Parathyroid adenoma (tissue), 2 donors: ENCODE measurements at regions not wholly inside any gene's neighbourhood (a gene's known extent, or its start where the extent isn't known, plus 50 kb on each side); places are given as distances from the start of the nearest gene placed in this dataset.

Source experiments
- H2AFZ ChIP-seq: fragments of 300-600 bp; sonication (generic); one replicate; pipeline ENCODE4 v1.7.0; 2017; ENCODE audit warnings: antibody characterized with exemption, mild to moderate bottlenecking
- H3K27ac ChIP-seq: fragments of 300-600 bp; sonication (generic); one replicate; pipeline ENCODE4 v1.7.0; 2017
- H3K27me3 ChIP-seq: fragments of 300-600 bp; sonication (generic); one replicate; pipeline ENCODE4 v1.7.0; 2017; ENCODE audit warnings: low read length; ENCODE audit not compliant: control insufficient read depth, insufficient read depth
- H3K36me3 ChIP-seq: fragments of 300-600 bp; sonication (generic); one replicate; pipeline ENCODE4 v1.7.0; 2017; ENCODE audit warnings: low read length; ENCODE audit not compliant: control insufficient read depth, insufficient read depth
- H3K4me1 ChIP-seq: fragments of 300-600 bp; sonication (generic); one replicate; pipeline ENCODE4 v1.7.0; 2017; ENCODE audit warnings: control low read depth
- H3K4me2 ChIP-seq: fragments of 300-600 bp; sonication (generic); one replicate; pipeline ENCODE4 v1.7.0; 2017; ENCODE audit warnings: low read length
- H3K4me3 ChIP-seq: fragments of 300-600 bp; sonication (generic); one replicate; pipeline ENCODE4 v1.7.0; 2017; ENCODE audit warnings: low read depth, low read length
- H3K79me2 ChIP-seq: fragments of 300-600 bp; sonication (generic); one replicate; pipeline ENCODE4 v1.7.0; 2017; ENCODE audit warnings: control low read depth
- H3K9ac ChIP-seq: fragments of 300-600 bp; sonication (generic); one replicate; pipeline ENCODE4 v1.7.0; 2017; ENCODE audit warnings: mild to moderate bottlenecking
- H3K9me3 ChIP-seq: fragments of 300-600 bp; sonication (generic); one replicate; pipeline ENCODE4 v1.7.0; 2017; ENCODE audit warnings: low read length; ENCODE audit not compliant: control insufficient read depth
- TF ChIP-seq, protein P1 (sequence below): fragments of 300-600 bp; sonication (generic); IDR thresholded peaks from one replicate; pipeline ENCODE4 v1.7.0; 2017; ENCODE audit warnings: antibody characterized with exemption, mild to moderate bottlenecking
- donor health status: primary hyperparathyroidism.

- H3K4me2 ChIP-seq = no peak overlapping the region
- H3K4me3 ChIP-seq = no peak overlapping the region
- no peaks in the 10 kb centered on the region for H3K27me3 ChIP-seq
- H2AFZ ChIP-seq = no peak overlapping the region
- no peaks in the 10 kb centered on the region for H3K36me3 ChIP-seq
- H3K9me3 ChIP-seq = no peaks in the 10 kb centered on the region
- H3K27ac ChIP-seq = no peak overlapping the region
- H3K4me1 ChIP-seq = no peaks in the 10 kb centered on the region
- H3K79me2 ChIP-seq = no peaks in the 10 kb centered on the region
- TF ChIP-seq, protein P1, sequence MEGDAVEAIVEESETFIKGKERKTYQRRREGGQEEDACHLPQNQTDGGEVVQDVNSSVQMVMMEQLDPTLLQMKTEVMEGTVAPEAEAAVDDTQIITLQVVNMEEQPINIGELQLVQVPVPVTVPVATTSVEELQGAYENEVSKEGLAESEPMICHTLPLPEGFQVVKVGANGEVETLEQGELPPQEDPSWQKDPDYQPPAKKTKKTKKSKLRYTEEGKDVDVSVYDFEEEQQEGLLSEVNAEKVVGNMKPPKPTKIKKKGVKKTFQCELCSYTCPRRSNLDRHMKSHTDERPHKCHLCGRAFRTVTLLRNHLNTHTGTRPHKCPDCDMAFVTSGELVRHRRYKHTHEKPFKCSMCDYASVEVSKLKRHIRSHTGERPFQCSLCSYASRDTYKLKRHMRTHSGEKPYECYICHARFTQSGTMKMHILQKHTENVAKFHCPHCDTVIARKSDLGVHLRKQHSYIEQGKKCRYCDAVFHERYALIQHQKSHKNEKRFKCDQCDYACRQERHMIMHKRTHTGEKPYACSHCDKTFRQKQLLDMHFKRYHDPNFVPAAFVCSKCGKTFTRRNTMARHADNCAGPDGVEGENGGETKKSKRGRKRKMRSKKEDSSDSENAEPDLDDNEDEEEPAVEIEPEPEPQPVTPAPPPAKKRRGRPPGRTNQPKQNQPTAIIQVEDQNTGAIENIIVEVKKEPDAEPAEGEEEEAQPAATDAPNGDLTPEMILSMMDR = no peak
- no peak overlapping the region for H3K9ac ChIP-seq
Observed at GRCh38 chr1:36733748-36734147, 251.0 kb upstream of the CSF3R start.

- H3K4me1 ChIP-seq = no peaks in the 10 kb centered on the region
Observed at GRCh38 chr1:36732015-36732356, 249.3 kb upstream of the CSF3R start.

DNA sequence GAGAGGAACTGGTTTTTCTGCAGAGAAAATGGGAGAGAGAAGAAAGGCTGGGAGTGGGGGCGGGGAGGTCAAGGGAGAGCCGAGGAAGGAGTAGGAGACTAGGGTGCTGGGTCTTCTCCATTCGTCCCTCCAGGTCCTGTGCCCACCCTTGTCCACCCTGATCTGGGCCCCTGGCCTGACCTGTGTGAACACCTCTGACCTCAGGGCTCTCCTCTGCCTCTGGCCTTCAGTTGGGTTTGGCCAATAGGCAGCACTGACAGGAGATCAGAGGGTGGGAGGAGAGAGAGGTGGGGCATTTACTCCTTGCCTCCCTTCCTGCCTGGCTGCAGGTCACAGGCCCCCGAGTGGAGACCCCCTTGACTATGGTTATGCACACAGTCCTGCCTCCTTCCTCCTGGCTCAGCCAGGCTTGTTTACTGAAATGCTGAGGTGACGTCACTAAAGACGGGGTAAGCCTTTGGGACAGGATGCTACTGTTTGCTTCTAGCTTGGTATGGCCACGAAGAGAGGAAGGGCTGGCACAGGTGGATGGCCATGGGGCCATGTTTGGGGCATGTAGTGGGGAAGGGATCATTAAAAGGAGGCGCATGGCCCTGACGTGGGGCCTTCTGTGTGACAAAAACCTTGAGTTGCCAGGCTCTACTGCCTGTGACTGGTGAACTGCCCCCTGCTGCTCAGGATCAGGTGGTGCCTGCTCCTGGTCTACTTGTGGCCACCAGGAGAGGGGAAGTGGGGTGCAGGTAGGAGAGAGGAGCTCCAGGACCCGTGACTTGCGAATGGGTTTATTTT is 248.7 kb upstream of the CSF3R start:
- Histone ChIP-seq H2AFZ (no peak overlapping the region), H3K4me1 (no peaks in the 10 kb centered on the region), H3K27ac (no peak overlapping the region), H3K9ac (no peak overlapping the region), H3K79me2 (no peaks in the 10 kb centered on the region), H3K4me3 (no peak overlapping the region), H3K27me3 (no peaks in the 10 kb centered on the region), H3K9me3 (no peaks in the 10 kb centered on the region), H3K4me2 (no peak overlapping the region), H3K36me3 (no peaks in the 10 kb centered on the region)
- TF ChIP-seq, protein P1 = no peak

More at GRCh38 chr1:36732015-36732356, 249.3 kb upstream of the CSF3R start:
- Histone ChIP-seq H3K36me3 (no peaks in the 10 kb centered on the region), H2AFZ (no peak overlapping the region), H3K9me3 (no peaks in the 10 kb centered on the region), H3K4me3 (no peak overlapping the region), H3K9ac (no peak overlapping the region), H3K79me2 (no peaks in the 10 kb centered on the region), H3K4me2 (no peak overlapping the region), H3K27ac (no peak overlapping the region), H3K27me3 (no peaks in the 10 kb centered on the region)
- TF ChIP-seq, protein P1 = no peak

GRCh38 chr1:36730599-36730998 is 247.9 kb upstream of the CSF3R start:
- no peaks in the 10 kb centered on the region for H3K27me3 ChIP-seq

More at GRCh38 chr1:36730599-36730998, 247.9 kb upstream of the CSF3R start:
- TF ChIP-seq, protein P1 = no peak
- H3K79me2 ChIP-seq = no peaks in the 10 kb centered on the region
- H3K36me3 ChIP-seq = no peaks in the 10 kb centered on the region
- no peak overlapping the region for H3K9ac ChIP-seq
- no peaks in the 10 kb centered on the region for H3K9me3 ChIP-seq
- no peaks in the 10 kb centered on the region for H3K4me1 ChIP-seq
- no peak overlapping the region for H3K4me2 ChIP-seq
- no peak overlapping the region for H3K27ac ChIP-seq
- no peak overlapping the region for H2AFZ ChIP-seq
- no peak overlapping the region for H3K4me3 ChIP-seq
